Upper lobe of right lung (tissue), 1 donor: ENCODE measurements at regions not wholly inside any gene's neighbourhood (a gene's known extent, or its start where the extent isn't known, plus 50 kb on each side); places are given as distances from the start of the nearest gene placed in this dataset.

Source experiments
- ATAC-seq: fragments of 200-7000 bp; cut with Tn5 transposase; one replicate; pipeline ENCODE4 v1.9.1; 2020; ENCODE audit warnings: mild to moderate bottlenecking, moderate library complexity
- DNase-seq: peaks from one replicate; pipeline ENCODE4 v3.0.0-alpha.2; 2020
- H3K27ac ChIP-seq: fragments of 200-600 bp; one replicate; pipeline ENCODE4 v1.8.0; 2022
- H3K27me3 ChIP-seq: fragments of 200-600 bp; one replicate; pipeline ENCODE4 v1.8.0; 2022; ENCODE audit warnings: mild to moderate bottlenecking
- H3K36me3 ChIP-seq: fragments of 200-600 bp; one replicate; pipeline ENCODE4 v1.8.0; 2022
- H3K4me1 ChIP-seq: fragments of 200-600 bp; one replicate; pipeline ENCODE4 v1.8.0; 2022
- H3K4me3 ChIP-seq: fragments of 200-600 bp; one replicate; pipeline ENCODE4 v1.8.0; 2022; ENCODE audit warnings: mild to moderate bottlenecking
- H3K9me3 ChIP-seq: fragments of 200-600 bp; one replicate; pipeline ENCODE4 v1.8.0; 2022
- intact Hi-C: fragments of 100-400 bp; cut with DNase I; formaldehyde crosslinking; loops from one replicate; pipeline ENCODE4 v1.11.0; 2022
- TF ChIP-seq, protein P1 (sequence below): fragments of 200-600 bp; IDR thresholded peaks from one replicate; pipeline ENCODE4 v1.8.0; 2022; ENCODE audit warnings: antibody characterized with exemption
- donor health status: DM: no; HTN: yes; CAD: no; lungs with severe emphysema.

- H3K4me3 ChIP-seq = no peak overlapping the region
- ATAC-seq = no peak
These were observed 238.8 kb upstream of the DPH6 start for GRCh38 chr15:35784745-35785144.

DNA sequence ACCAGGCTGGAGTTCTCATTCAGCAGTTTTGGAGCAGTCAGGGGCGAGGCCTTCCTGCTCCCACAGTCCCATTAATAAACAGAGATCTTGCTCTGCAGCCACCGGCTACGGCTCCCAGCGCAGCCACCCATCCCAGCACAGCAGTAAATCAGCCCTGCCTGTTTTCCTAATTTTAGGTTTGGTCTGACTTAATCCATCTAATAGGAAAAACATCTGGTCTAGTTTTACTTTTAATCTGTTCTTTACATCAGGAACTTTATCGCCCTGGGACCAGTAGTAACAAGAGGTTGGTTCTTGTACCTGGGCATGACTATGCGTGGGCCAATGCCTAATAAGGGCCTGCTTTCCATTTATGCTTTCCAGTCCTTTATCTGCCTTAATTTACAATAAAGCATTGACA is 264.0 kb upstream of the DPH6 start:
- no peaks in the 10 kb centered on the region for H3K9me3 ChIP-seq
- H3K4me1 ChIP-seq = no peaks in the 10 kb centered on the region
- H3K27me3 ChIP-seq = no peaks in the 10 kb centered on the region
- no peak overlapping the region for H3K27ac ChIP-seq
- no peak overlapping the region for H3K4me3 ChIP-seq
- DNase-seq (no peak), ATAC-seq (no peak)
- no peaks in the 10 kb centered on the region for H3K36me3 ChIP-seq
- intact Hi-C loops = no loop called here
- TF ChIP-seq, protein P1, sequence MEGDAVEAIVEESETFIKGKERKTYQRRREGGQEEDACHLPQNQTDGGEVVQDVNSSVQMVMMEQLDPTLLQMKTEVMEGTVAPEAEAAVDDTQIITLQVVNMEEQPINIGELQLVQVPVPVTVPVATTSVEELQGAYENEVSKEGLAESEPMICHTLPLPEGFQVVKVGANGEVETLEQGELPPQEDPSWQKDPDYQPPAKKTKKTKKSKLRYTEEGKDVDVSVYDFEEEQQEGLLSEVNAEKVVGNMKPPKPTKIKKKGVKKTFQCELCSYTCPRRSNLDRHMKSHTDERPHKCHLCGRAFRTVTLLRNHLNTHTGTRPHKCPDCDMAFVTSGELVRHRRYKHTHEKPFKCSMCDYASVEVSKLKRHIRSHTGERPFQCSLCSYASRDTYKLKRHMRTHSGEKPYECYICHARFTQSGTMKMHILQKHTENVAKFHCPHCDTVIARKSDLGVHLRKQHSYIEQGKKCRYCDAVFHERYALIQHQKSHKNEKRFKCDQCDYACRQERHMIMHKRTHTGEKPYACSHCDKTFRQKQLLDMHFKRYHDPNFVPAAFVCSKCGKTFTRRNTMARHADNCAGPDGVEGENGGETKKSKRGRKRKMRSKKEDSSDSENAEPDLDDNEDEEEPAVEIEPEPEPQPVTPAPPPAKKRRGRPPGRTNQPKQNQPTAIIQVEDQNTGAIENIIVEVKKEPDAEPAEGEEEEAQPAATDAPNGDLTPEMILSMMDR = no peak

More at GRCh38 chr15:35784745-35785144, 238.8 kb upstream of the DPH6 start:
- no peaks in the 10 kb centered on the region for H3K36me3 ChIP-seq
- no peak overlapping the region for H3K27ac ChIP-seq
- DNase-seq = no peak
- intact Hi-C loops = no loop called here
- TF ChIP-seq, protein P1 = no peak
- no peaks in the 10 kb centered on the region for H3K9me3 ChIP-seq
- no peaks in the 10 kb centered on the region for H3K27me3 ChIP-seq
- no peaks in the 10 kb centered on the region for H3K4me1 ChIP-seq

GRCh38 chr15:35813573-35813972 is 267.6 kb upstream of the DPH6 start:
- Histone ChIP-seq H3K4me3 (no peak overlapping the region), H3K4me1 (no peaks in the 10 kb centered on the region), H3K27me3 (no peaks in the 10 kb centered on the region), H3K9me3 (no peaks in the 10 kb centered on the region), H3K36me3 (no peaks in the 10 kb centered on the region), H3K27ac (no peak overlapping the region)
- TF ChIP-seq, protein P1 = no peak
- no peak for ATAC-seq
- no peak for DNase-seq
- intact Hi-C loops = no loop called here

GRCh38 chr15:35818846-35819245 is 272.9 kb upstream of the DPH6 start:
- no peak for DNase-seq
- TF ChIP-seq, protein P1 = no peak
- Histone ChIP-seq H3K27ac (no peak overlapping the region), H3K27me3 (no peaks in the 10 kb centered on the region), H3K4me1 (no peaks in the 10 kb centered on the region), H3K9me3 (no peaks in the 10 kb centered on the region), H3K36me3 (no peaks in the 10 kb centered on the region), H3K4me3 (no peak overlapping the region)
- intact Hi-C loops = no loop called here
- no peak for ATAC-seq

GRCh38 chr15:35822153-35822552 is 276.2 kb upstream of the DPH6 start:
- no peaks in the 10 kb centered on the region for H3K36me3 ChIP-seq
- H3K4me3 ChIP-seq = no peak overlapping the region
- H3K4me1 ChIP-seq = no peaks in the 10 kb centered on the region
- TF ChIP-seq, protein P1 = no peak
- no peaks in the 10 kb centered on the region for H3K9me3 ChIP-seq
- H3K27me3 ChIP-seq = no peaks in the 10 kb centered on the region
- intact Hi-C loops = no loop called here
- ATAC-seq = no peak
- no peak for DNase-seq
- no peak overlapping the region for H3K27ac ChIP-seq

- no peaks in the 10 kb centered on the region for H3K9me3 ChIP-seq
- no peaks in the 10 kb centered on the region for H3K36me3 ChIP-seq
- H3K27me3 ChIP-seq = no peaks in the 10 kb centered on the region
- H3K4me3 ChIP-seq = no peak overlapping the region
- H3K27ac ChIP-seq = no peak overlapping the region
- DNase-seq (no peak), ATAC-seq (no peak)
- intact Hi-C loops = no loop called here
- TF ChIP-seq, protein P1 = no peak
- H3K4me1 ChIP-seq = no peaks in the 10 kb centered on the region
These were observed 281.2 kb upstream of the DPH6 start for GRCh38 chr15:35827141-35827540.
